HEK293 (cell line): ENCODE measurements at regions not wholly inside any gene's neighbourhood (a gene's known extent, or its start where the extent isn't known, plus 50 kb on each side); places are given as distances from the start of the nearest gene placed in this dataset.

Source experiments
- CTCF ChIA-PET: fragments of 350-600 bp; formaldehyde crosslinking; extraction: SDS; loops from one replicate; lab custom pipeline; 2021; ENCODE audit warnings: antibody characterized with exemption; lab: Yijun Ruan, JAX
- POLR2A ChIA-PET: fragments of 300-600 bp; formaldehyde crosslinking; extraction: SDS; loops from one replicate; lab custom pipeline; 2020; ENCODE audit warnings: antibody characterized with exemption, inconsistent platforms; lab: Yijun Ruan, JAX
- H3K27ac ChIP-seq: fragments of 200-500 bp; sonication (Bioruptor generic); 2 replicates; pipeline ENCODE4 v1.5.1; 2014; ENCODE audit warnings: low read depth, low read length, control low read depth, inconsistent platforms; ENCODE audit errors: extremely low read depth
- H3K36me3 ChIP-seq, 2 experiments: fragments of 200-500 bp in 1 of 2; sonication (Bioruptor generic) in 1 of 2; 1 replicate in 1 of 2; 2 replicates in 1 of 2; pipeline ENCODE4 v1.5.1; 2014 to 2017; ENCODE audit warnings: inconsistent platforms in 2 of 2, low read length in 2 of 2; ENCODE audit not compliant: control insufficient read depth in 2 of 2, insufficient read depth in 1 of 2
- H3K4me1 ChIP-seq: fragments of 200-500 bp; sonication (Bioruptor generic); 2 replicates; pipeline ENCODE4 v1.5.1; 2014; ENCODE audit warnings: mild to moderate bottlenecking, low read length, inconsistent platforms; ENCODE audit not compliant: control insufficient read depth, insufficient read depth
- H3K4me3 ChIP-seq: 2 replicates; pipeline ENCODE4 v1.5.1; 2011; ENCODE audit warnings: low read depth, mild to moderate bottlenecking, control low read depth, low read length, moderate library complexity
- H3K9me3 ChIP-seq: fragments of 200-500 bp; sonication (Bioruptor generic); 2 replicates; pipeline ENCODE4 v1.5.1; 2014; ENCODE audit warnings: low read depth, low read length, inconsistent platforms; ENCODE audit not compliant: control insufficient read depth, insufficient read depth
- BCL6B ChIP-seq: fragments of 450-650 bp; formaldehyde crosslinking; IDR thresholded peaks from 2 replicates; pipeline ENCODE4 v1.5.1; 2017; ENCODE audit warnings: missing biosample characterization, missing genetic modification characterization
- GFI1B ChIP-seq: fragments of 450-650 bp; formaldehyde crosslinking; IDR thresholded peaks from 2 replicates; pipeline ENCODE4 v1.5.1; 2016; ENCODE audit warnings: missing biosample characterization, missing genetic modification characterization
- REPIN1 ChIP-seq: fragments of 450-650 bp; formaldehyde crosslinking; IDR thresholded peaks from 2 replicates; pipeline ENCODE4 v1.5.1; 2017; ENCODE audit warnings: missing biosample characterization, missing genetic modification characterization, low read depth
- SCRT2 ChIP-seq: fragments of 450-650 bp; formaldehyde crosslinking; IDR thresholded peaks from 2 replicates; pipeline ENCODE4 v1.5.1; 2016; ENCODE audit warnings: missing biosample characterization, missing genetic modification characterization
- WT1 ChIP-seq: fragments of 450-650 bp; formaldehyde crosslinking; IDR thresholded peaks from 2 replicates; pipeline ENCODE4 v1.5.1; 2016; ENCODE audit warnings: missing biosample characterization, missing genetic modification characterization
- ZBTB17 ChIP-seq: fragments of 450-650 bp; formaldehyde crosslinking; IDR thresholded peaks from 2 replicates; pipeline ENCODE4 v1.5.1; 2016; ENCODE audit warnings: missing biosample characterization, missing genetic modification characterization
- ZBTB48 ChIP-seq: fragments of 450-650 bp; formaldehyde crosslinking; IDR thresholded peaks from 2 replicates; pipeline ENCODE4 v1.5.1; 2016; ENCODE audit warnings: missing biosample characterization, missing genetic modification characterization
- ZBTB8A ChIP-seq: fragments of 450-650 bp; formaldehyde crosslinking; IDR thresholded peaks from 2 replicates; pipeline ENCODE4 v1.5.1; 2016; ENCODE audit warnings: missing biosample characterization, missing genetic modification characterization
- ZFHX2 ChIP-seq: fragments of 450-650 bp; formaldehyde crosslinking; conservative IDR thresholded peaks from 2 replicates; pipeline ENCODE4 v1.5.1; 2016; ENCODE audit warnings: missing biosample characterization, missing genetic modification characterization
- ZNF16 ChIP-seq: fragments of 450-650 bp; formaldehyde crosslinking; IDR thresholded peaks from 2 replicates; pipeline ENCODE4 v1.5.1; 2016; ENCODE audit warnings: low read depth, missing biosample characterization, missing genetic modification characterization
- ZNF239 ChIP-seq: fragments of 450-650 bp; formaldehyde crosslinking; IDR thresholded peaks from 2 replicates; pipeline ENCODE4 v1.5.1; 2016; ENCODE audit warnings: missing biosample characterization, missing genetic modification characterization
- ZNF302 ChIP-seq: fragments of 450-650 bp; formaldehyde crosslinking; IDR thresholded peaks from 2 replicates; pipeline ENCODE4 v1.5.1; 2016; ENCODE audit warnings: missing biosample characterization, missing genetic modification characterization, low read depth
- ZNF37A ChIP-seq: fragments of 450-650 bp; IDR thresholded peaks from 2 replicates; pipeline ENCODE4 v1.5.1; 2018; ENCODE audit warnings: missing biosample characterization, missing genetic modification characterization
- ZNF529 ChIP-seq: fragments of 450-650 bp; formaldehyde crosslinking; IDR thresholded peaks from 2 replicates; pipeline ENCODE4 v1.5.1; 2017; ENCODE audit warnings: missing genetic modification characterization, missing biosample characterization; ENCODE audit not compliant: insufficient replicate concordance
- ZNF544 ChIP-seq: fragments of 450-650 bp; formaldehyde crosslinking; IDR thresholded peaks from 2 replicates; pipeline ENCODE4 v1.5.0; 2017; ENCODE audit warnings: missing biosample characterization, missing genetic modification characterization
- ZNF558 ChIP-seq: fragments of 450-650 bp; formaldehyde crosslinking; IDR thresholded peaks from 2 replicates; pipeline ENCODE4 v1.5.1; 2016; ENCODE audit warnings: missing biosample characterization, missing genetic modification characterization
- ZNF600 ChIP-seq: fragments of 450-650 bp; formaldehyde crosslinking; IDR thresholded peaks from 2 replicates; pipeline ENCODE4 v1.5.1; 2016; ENCODE audit warnings: missing biosample characterization, missing genetic modification characterization
- ZNF621 ChIP-seq: fragments of 450-650 bp; formaldehyde crosslinking; IDR thresholded peaks from 2 replicates; pipeline ENCODE4 v1.5.1; 2017; ENCODE audit warnings: missing biosample characterization, missing genetic modification characterization
- ZNF670 ChIP-seq: fragments of 450-650 bp; formaldehyde crosslinking; IDR thresholded peaks from 2 replicates; pipeline ENCODE4 v1.5.1; 2016; ENCODE audit warnings: missing biosample characterization, missing genetic modification characterization, low read depth
- ZNF777 ChIP-seq: fragments of 450-650 bp; formaldehyde crosslinking; IDR thresholded peaks from 2 replicates; pipeline ENCODE4 v1.5.1; 2017; ENCODE audit warnings: missing biosample characterization, missing genetic modification characterization, borderline replicate concordance
- ZXDB ChIP-seq: fragments of 450-650 bp; formaldehyde crosslinking; IDR thresholded peaks from 2 replicates; pipeline ENCODE4 v1.5.1; 2016; ENCODE audit warnings: missing biosample characterization, missing genetic modification characterization
- TF ChIP-seq, protein P1 (sequence below): fragments of 450-650 bp; formaldehyde crosslinking; IDR thresholded peaks from 2 replicates; pipeline ENCODE4 v1.5.1; 2016; ENCODE audit warnings: missing biosample characterization, missing genetic modification characterization
- TF ChIP-seq, protein P2 (sequence below): fragments of 450-650 bp; formaldehyde crosslinking; IDR thresholded peaks from 2 replicates; pipeline ENCODE4 v1.5.1; 2017; ENCODE audit warnings: missing biosample characterization, missing genetic modification characterization
- TF ChIP-seq, protein P3 (sequence below): fragments of 450-650 bp; formaldehyde crosslinking; IDR thresholded peaks from 2 replicates; pipeline ENCODE4 v1.5.1; 2016; ENCODE audit warnings: missing biosample characterization, missing genetic modification characterization
- TF ChIP-seq, protein P4 (sequence below): fragments of 450-650 bp; formaldehyde crosslinking; IDR thresholded peaks from 2 replicates; pipeline ENCODE4 v1.5.1; 2017; ENCODE audit warnings: missing biosample characterization, missing genetic modification characterization

DNA sequence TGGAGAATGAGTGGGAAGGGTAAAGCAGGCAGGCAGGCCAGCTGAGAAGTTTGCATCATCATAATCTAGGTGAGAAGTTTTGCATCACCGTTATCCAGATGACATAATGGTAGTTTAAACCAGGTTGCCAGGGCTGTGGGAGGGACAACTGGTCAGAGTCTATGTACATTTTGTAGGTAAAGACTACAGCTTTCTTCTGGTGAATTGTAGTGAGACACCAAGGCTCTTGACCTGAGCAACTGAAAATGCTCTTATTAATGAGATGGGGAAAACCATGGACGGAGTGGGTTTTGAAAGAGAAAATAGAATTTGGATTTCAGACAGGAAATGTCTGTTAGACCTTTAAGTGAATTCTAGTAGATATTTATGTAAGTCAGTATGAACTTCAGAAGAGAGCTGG lies 76.0 kb upstream of the VEGFC start (continued):
- TF ChIP-seq, protein P1, sequence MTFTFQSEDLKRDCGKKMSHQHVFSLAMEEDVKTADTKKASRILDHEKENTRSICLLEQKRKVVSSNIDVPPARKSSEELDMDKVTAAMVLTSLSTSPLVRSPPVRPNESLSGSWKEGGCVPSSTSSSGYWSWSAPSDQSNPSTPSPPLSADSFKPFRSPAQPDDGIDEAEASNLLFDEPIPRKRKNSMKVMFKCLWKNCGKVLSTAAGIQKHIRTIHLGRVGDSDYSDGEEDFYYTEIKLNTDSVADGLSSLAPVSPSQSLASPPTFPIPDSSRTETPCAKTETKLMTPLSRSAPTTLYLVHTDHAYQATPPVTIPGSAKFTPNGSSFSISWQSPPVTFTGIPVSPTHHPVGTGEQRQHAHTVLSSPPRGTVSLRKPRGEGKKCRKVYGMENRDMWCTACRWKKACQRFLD, result no peak
- TF ChIP-seq ZNF670 (tag by site-specific recombination), result no peak

DNA sequence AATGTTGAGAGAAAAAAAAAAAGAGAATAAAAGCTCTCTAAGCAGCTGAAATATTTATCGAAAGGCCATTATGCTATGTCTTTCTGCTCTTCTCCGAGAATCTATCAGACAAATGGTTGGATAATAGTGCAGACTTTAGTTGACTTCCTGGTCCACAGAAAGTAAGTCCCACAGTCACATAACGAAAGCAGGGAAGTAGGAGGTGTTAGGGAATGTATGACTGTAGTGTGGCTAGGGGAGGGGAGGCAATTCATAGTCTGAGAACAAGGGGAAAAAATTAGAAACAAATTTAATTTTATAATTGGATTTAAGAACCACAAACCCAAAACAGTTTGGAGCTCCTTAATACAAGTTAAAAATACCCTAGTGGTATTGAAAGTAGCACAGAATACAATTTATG lies 79.7 kb upstream of the VEGFC start:
- no peak overlapping the region for H3K4me3 ChIP-seq
- TF ChIP-seq, protein P2, sequence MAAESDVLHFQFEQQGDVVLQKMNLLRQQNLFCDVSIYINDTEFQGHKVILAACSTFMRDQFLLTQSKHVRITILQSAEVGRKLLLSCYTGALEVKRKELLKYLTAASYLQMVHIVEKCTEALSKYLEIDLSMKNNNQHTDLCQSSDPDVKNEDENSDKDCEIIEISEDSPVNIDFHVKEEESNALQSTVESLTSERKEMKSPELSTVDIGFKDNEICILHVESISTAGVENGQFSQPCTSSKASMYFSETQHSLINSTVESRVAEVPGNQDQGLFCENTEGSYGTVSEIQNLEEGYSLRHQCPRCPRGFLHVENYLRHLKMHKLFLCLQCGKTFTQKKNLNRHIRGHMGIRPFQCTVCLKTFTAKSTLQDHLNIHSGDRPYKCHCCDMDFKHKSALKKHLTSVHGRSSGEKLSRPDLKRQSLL (tag by site-specific recombination), result no peak
- TF ChIP-seq, protein P3, sequence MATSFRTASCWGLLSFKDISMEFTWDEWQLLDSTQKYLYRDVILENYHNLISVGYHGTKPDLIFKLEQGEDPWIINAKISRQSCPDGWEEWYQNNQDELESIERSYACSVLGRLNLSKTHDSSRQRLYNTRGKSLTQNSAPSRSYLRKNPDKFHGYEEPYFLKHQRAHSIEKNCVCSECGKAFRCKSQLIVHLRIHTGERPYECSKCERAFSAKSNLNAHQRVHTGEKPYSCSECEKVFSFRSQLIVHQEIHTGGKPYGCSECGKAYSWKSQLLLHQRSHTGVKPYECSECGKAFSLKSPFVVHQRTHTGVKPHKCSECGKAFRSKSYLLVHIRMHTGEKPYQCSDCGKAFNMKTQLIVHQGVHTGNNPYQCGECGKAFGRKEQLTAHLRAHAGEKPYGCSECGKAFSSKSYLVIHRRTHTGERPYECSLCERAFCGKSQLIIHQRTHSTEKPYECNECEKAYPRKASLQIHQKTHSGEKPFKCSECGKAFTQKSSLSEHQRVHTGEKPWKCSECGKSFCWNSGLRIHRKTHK, result no peak
- TF ChIP-seq ZNF777 (no peak), WT1 (tag by site-specific recombination) (no peak), ZNF302 (no peak), ZNF621 (tag by site-specific recombination) (no peak), ZNF37A (tag by site-specific recombination) (no peak), ZNF558 (tag by site-specific recombination) (no peak), ZBTB17 (no peak), GFI1B (tag by site-specific recombination) (no peak), ZBTB48 (tag by site-specific recombination) (no peak), ZBTB8A (tag by site-specific recombination) (no peak)
- TF ChIP-seq, protein P4, sequence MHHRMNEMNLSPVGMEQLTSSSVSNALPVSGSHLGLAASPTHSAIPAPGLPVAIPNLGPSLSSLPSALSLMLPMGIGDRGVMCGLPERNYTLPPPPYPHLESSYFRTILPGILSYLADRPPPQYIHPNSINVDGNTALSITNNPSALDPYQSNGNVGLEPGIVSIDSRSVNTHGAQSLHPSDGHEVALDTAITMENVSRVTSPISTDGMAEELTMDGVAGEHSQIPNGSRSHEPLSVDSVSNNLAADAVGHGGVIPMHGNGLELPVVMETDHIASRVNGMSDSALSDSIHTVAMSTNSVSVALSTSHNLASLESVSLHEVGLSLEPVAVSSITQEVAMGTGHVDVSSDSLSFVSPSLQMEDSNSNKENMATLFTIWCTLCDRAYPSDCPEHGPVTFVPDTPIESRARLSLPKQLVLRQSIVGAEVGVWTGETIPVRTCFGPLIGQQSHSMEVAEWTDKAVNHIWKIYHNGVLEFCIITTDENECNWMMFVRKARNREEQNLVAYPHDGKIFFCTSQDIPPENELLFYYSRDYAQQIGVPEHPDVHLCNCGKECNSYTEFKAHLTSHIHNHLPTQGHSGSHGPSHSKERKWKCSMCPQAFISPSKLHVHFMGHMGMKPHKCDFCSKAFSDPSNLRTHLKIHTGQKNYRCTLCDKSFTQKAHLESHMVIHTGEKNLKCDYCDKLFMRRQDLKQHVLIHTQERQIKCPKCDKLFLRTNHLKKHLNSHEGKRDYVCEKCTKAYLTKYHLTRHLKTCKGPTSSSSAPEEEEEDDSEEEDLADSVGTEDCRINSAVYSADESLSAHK, result no peak
- H3K9me3 ChIP-seq, result no peaks in the 10 kb centered on the region
- no peaks in the 10 kb centered on the region for H3K36me3 ChIP-seq
- H3K27ac ChIP-seq, result no peak overlapping the region
- no peaks in the 10 kb centered on the region for H3K4me1 ChIP-seq
- POLR2A ChIA-PET, result no interaction called here
- CTCF ChIA-PET, result no interaction called here

GRCh38 chr4:176874721-176875445 lies 82.2 kb upstream of the VEGFC start:
- Histone ChIP-seq H3K9me3 (no peaks in the 10 kb centered on the region), H3K4me1 (no peaks in the 10 kb centered on the region), H3K27ac (no peak overlapping the region), H3K4me3 (no peak overlapping the region), H3K36me3 (no peaks in the 10 kb centered on the region)
- ChIA-PET CTCF (interaction anchor here (0.7 kb wide), 1 partner anchor 176 kb away, joined by 3 read pairs; no protein-coding TSS in a partner anchor), POLR2A (no interaction called here)
- TF ChIP-seq WT1 (tag by site-specific recombination) (no peak), ZXDB (tag by site-specific recombination) (no peak), GFI1B (tag by site-specific recombination) (no peak), ZNF239 (tag by site-specific recombination) (no peak), BCL6B (tag by site-specific recombination) (no peak), REPIN1 (tag by site-specific recombination) (no peak), SCRT2 (tag by site-specific recombination) (no peak), ZNF544 (no peak), ZNF529 (tag by site-specific recombination) (no peak), ZNF600 (no peak), ZNF16 (tag by site-specific recombination) (no peak), ZFHX2 (no peak)
